SK-N-SH (cell line): ENCODE measurements at regions not wholly inside any gene's neighbourhood (a gene's known extent, or its start where the extent isn't known, plus 50 kb on each side); places are given as distances from the start of the nearest gene placed in this dataset.

ENCODE experiments used
- CTCF ChIP-seq: fragments of 200-600 bp; sonication (generic); IDR thresholded peaks from 2 replicates; pipeline ENCODE4 v1.6.1; 2017; ENCODE audit warnings: antibody characterized with exemption, mild to moderate bottlenecking, moderate library complexity
- ELF1 ChIP-seq: IDR thresholded peaks from 2 replicates; pipeline ENCODE4 v1.4.0; 2012
- EP300 ChIP-seq, 2 experiments: IDR thresholded peaks; 2 replicates each; pipeline versions ENCODE4 v1.4.0 to v1.6.1; 2012; ENCODE audit warnings: borderline replicate concordance in 1 of 2, low read depth in 1 of 2, low read length in 1 of 2
- EZH2phosphoT487 ChIP-seq: fragments of 200-600 bp; sonication (generic); IDR thresholded peaks from 2 replicates; pipeline ENCODE4 v1.6.1; 2017; ENCODE audit warnings: low read depth, mixed run types, mild to moderate bottlenecking, antibody characterized with exemption, moderate library complexity, borderline replicate concordance
- FOXM1 ChIP-seq: IDR thresholded peaks from 2 replicates; pipeline ENCODE4 v1.4.0; 2012; ENCODE audit warnings: low read depth, mild to moderate bottlenecking
- JUND ChIP-seq: IDR thresholded peaks from 2 replicates; pipeline ENCODE4 v1.4.0; 2012
- NRF1 ChIP-seq: IDR thresholded peaks from 2 replicates; pipeline ENCODE4 v1.6.1; 2012; ENCODE audit warnings: low read depth, mild to moderate bottlenecking, low read length
- POLR2AphosphoS5 ChIP-seq: IDR thresholded peaks from 2 replicates; pipeline ENCODE4 v1.6.1; 2012; ENCODE audit warnings: low read depth, low read length
- RAD21 ChIP-seq: IDR thresholded peaks from 2 replicates; pipeline ENCODE4 v1.6.1; 2012; ENCODE audit warnings: mild to moderate bottlenecking, low read length
- REST ChIP-seq: IDR thresholded peaks from 2 replicates; pipeline ENCODE4 v1.6.1; 2012; ENCODE audit warnings: mild to moderate bottlenecking, low read depth, low read length, moderate library complexity
- TCF12 ChIP-seq: IDR thresholded peaks from 2 replicates; pipeline ENCODE4 v1.4.0; 2012
- USF1 ChIP-seq: IDR thresholded peaks from 2 replicates; pipeline ENCODE4 v1.4.0; 2012; ENCODE audit warnings: low read depth, borderline replicate concordance

- TF ChIP-seq CTCF (no peak), NRF1 (no peak), POLR2AphosphoS5 (no peak), ELF1 (no peak), JUND (no peak), EP300 (IDR thresholded peaks at IDR 0.05; ENCODE audit: borderline replicate concordance in 1 of 2, low read depth in 1 of 2, low read length in 1 of 2) (no peak), TCF12 (no peak), REST (no peak), RAD21 (no peak), FOXM1 (no peak), USF1 (no peak), EZH2phosphoT487 (no peak)
Observed at GRCh38 chr17:36722121-36722902, 120.9 kb downstream of the MRM1 start.
